Stimulated activated CD4-positive, alpha-beta T cell treated with anti-CD3 and anti-CD28 coated beads, Interleukin-1b, Interleukin-23, amount 100 ng/mL, for 48 hours (primary cell): ENCODE measurements at regions not wholly inside any gene's neighbourhood (a gene's known extent, or its start where the extent isn't known, plus 50 kb on each side); places are given as distances from the start of the nearest gene placed in this dataset.
"Not testable (repeated sequence)": the region's sequence is repeated elsewhere in the genome, so short reads cannot be mapped to it uniquely, and the experiment has no call there.

ENCODE experiments used
- DNase-seq: peaks from one replicate; pipeline ENCODE4 v3.0.0-alpha.2; 2020

GRCh38 chr18:10086458-10087210 is 172.8 kb downstream of the VAPA start:
- no peak for DNase-seq

- DNase-seq, result no peak
Measured at GRCh38 chr18:10088734-10089133, 174.9 kb downstream of the VAPA start.

- DNase-seq, result no peak
Measured at GRCh38 chr18:10089881-10090280, 176.1 kb downstream of the VAPA start.

- DNase-seq, result no peak
Measured at GRCh38 chr18:10090668-10091067, 176.9 kb downstream of the VAPA start.

GRCh38 chr18:10093445-10093844 is 179.6 kb downstream of the VAPA start:
- DNase-seq, result no peak

GRCh38 chr18:10094154-10094553 is 180.3 kb downstream of the VAPA start:
- DNase-seq, result no peak

- no peak for DNase-seq
Measured at GRCh38 chr18:10094655-10095054, 180.8 kb downstream of the VAPA start.

- no peak for DNase-seq
Measured at GRCh38 chr18:10095356-10095755, 181.5 kb downstream of the VAPA start.

GRCh38 chr18:10099539-10100140 is 185.8 kb downstream of the VAPA start:
- no peak for DNase-seq

- DNase-seq, result no peak
Measured at GRCh38 chr18:10100196-10100595, 186.4 kb downstream of the VAPA start.

GRCh38 chr18:10100941-10101701 is 187.3 kb downstream of the VAPA start:
- DNase-seq, result no peak

GRCh38 chr18:10101729-10102128 is 187.9 kb downstream of the VAPA start:
- no peak for DNase-seq

- DNase-seq, result not testable (repeated sequence)
Measured at GRCh38 chr18:10105118-10105517, 191.3 kb downstream of the VAPA start.

- no peak for DNase-seq
Measured at GRCh38 chr18:10111191-10111590, 197.4 kb downstream of the VAPA start.

GRCh38 chr18:10111944-10112343 is 198.1 kb downstream of the VAPA start:
- no peak for DNase-seq

GRCh38 chr18:10113121-10114022 is 199.6 kb downstream of the VAPA start:
- no peak for DNase-seq

- no peak for DNase-seq
Measured at GRCh38 chr18:10114717-10115463, 201.1 kb downstream of the VAPA start.

GRCh38 chr18:10116574-10116973 is 202.8 kb downstream of the VAPA start:
- no peak for DNase-seq

GRCh38 chr18:10119528-10119927 is 205.7 kb downstream of the VAPA start:
- DNase-seq, result no peak

GRCh38 chr18:10119991-10120390 is 206.2 kb downstream of the VAPA start:
- DNase-seq, result no peak

- DNase-seq, result no peak
Measured at GRCh38 chr18:10120622-10121021, 206.8 kb downstream of the VAPA start.

- DNase-seq, result no peak
Measured at GRCh38 chr18:10121028-10121427, 207.2 kb downstream of the VAPA start.
